ENCODE measurements at regions not wholly inside any gene's neighbourhood (a gene's known extent, or its start where the extent isn't known, plus 50 kb on each side); places are given as distances from the start of the nearest gene placed in this dataset.
"Not testable (repeated sequence)": the region's sequence is repeated elsewhere in the genome, so short reads cannot be mapped to it uniquely, and the experiment has no call there.

GRCh38 chr5:52605317-52606313, 182.1 kb upstream of the ITGA1 start:
- no peak for DNase-seq (ENCODE audit: low read depth in 2 of 2)

DNA sequence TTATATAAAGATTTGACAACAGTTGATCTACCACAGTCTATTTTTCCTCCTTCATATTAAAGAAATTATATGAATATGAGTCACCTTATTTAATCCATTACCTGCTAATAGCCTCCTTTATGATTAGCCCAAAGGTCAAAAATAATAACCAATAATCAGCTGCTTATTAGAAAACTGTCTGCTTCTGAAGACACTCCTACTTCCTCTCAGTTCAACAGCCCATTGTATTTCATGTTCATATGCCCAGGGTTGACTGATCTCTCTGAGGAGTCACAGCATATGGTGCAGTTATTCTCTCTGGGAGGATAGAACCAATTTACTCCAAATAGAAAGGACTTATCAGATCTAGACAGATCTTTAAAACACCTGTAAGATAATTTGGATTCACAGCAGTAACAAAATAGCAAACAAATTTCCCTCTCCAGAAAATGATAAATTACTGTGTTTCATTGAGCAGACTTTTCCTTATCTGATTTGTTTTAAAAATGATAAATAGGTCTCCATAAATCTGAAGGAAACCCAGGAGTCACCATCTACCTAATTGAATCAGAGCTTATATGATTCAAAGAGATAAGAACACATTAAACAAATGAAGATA, 180.4 kb upstream of the ITGA1 start:
- no peak for DNase-seq (ENCODE audit: low read depth in 2 of 2)

- no peak for DNase-seq (ENCODE audit: low read depth in 2 of 2)
Measured at GRCh38 chr5:52620315-52620714, 167.4 kb upstream of the ITGA1 start.

GRCh38 chr5:52623291-52623690, 164.4 kb upstream of the ITGA1 start:
- DNase-seq (ENCODE audit: low read depth in 2 of 2) = no peak

DNA sequence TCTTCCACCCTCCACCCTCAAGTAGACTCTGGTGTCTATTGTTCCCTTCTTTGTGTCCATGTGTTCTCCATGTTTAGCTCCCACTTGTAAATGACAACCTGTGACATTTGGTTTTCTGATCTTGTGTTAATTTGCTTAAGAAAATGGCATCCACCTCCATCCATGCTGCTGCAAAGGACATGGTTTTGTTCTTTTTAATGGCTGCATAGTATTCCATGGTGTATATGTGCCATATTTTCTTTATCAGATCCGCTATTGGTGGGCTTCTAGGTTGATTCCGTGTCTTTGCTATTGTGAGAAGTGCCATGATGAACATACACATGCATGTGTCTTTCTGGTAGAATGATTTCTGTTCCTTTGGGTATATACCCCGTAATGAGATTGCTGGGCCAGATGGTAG, 163.4 kb upstream of the ITGA1 start:
- no peak for DNase-seq (ENCODE audit: low read depth in 2 of 2)

DNA sequence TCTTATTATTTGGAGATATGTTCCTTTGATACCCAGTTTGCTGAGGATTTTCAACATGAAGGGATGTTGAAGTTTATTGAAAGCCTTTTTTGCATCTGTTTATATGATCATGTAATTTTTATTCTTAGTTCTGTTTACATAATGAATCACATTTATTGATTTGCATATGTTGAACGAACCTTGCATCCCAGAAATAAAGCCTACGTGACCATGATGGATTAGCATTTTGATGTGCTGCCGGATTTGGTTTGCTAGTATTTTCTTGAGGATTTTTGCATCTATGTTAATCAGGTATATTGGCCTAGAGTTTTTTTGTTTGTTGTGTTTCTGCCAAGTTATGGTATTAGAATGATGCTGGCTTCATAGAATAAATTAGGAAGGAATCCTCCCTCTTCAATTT, 161.4 kb upstream of the ITGA1 start:
- no peak for DNase-seq (ENCODE audit: low read depth in 2 of 2)

- no peak for DNase-seq (ENCODE audit: low read depth in 2 of 2)
Measured at GRCh38 chr5:52627740-52628139, 160.0 kb upstream of the ITGA1 start.

DNA sequence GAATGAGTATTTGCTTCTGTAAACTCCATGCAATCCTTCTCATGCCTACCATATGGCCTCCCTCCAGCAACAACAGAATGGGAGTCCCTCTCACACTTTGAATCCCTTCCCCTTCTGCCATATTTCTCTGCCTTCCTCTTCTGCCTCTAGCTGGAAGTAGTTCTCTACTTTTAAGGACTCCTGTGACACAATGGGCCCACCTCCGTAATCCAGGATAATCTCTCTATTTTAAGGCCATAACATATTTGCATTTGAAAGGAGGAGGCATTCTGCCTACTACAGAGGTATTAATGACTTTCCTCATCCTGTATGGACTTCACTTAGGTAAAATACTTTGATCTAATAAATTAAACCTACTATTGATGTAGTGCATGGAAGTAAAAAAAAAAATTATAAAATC, 155.4 kb upstream of the ITGA1 start:
- no peak for DNase-seq (ENCODE audit: low read depth in 2 of 2)

DNA sequence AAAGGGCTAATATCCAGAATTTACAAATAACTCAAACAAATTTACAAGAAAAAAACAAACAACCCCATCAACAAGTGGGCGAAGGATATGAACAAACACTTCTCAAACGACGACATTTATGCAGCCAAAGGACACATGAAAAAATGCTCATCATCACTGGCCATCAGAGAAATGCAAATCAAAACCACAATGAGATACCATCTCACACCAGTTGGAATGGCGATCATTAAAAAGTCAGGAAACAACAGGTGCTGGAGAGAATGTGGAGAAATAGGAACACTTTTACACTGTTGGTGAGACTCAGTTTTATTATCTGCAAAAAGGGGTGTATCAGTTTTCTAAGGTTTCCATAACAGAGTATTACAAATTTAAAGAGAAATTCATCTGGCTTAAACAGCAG, 153.5 kb upstream of the ITGA1 start:
- DNase-seq (ENCODE audit: low read depth in 2 of 2) = not testable (repeated sequence)

- no peak for DNase-seq (ENCODE audit: low read depth in 2 of 2)
Measured at GRCh38 chr5:52638732-52639131, 149.0 kb upstream of the ITGA1 start.

DNA sequence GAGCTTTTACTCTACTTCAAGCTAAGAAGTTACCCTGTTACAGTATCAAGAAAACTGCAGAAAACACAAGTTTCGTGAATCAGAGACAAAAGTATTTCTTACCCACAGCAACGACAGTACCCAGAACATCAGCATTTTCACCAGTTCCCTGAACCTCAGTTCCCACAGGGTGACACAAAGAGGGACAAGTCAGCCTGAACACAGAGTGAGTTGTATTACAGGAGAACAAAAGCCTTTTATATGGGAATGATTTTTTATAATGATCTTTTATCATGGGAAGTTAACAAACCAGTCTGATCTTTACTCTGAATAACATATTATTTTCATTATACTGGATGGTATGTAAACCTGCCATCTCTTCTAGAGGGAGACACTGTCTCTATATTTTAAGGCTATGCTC, 139.0 kb upstream of the ITGA1 start:
- DNase-seq (ENCODE audit: low read depth in 2 of 2) = no peak

GRCh38 chr5:52655163-52655562, 132.6 kb upstream of the ITGA1 start:
- DNase-seq (ENCODE audit: low read depth in 2 of 2) = no peak

GRCh38 chr5:52656569-52657246, 131.0 kb upstream of the ITGA1 start:
- DNase-seq (ENCODE audit: low read depth in 2 of 2) = no peak

DNA sequence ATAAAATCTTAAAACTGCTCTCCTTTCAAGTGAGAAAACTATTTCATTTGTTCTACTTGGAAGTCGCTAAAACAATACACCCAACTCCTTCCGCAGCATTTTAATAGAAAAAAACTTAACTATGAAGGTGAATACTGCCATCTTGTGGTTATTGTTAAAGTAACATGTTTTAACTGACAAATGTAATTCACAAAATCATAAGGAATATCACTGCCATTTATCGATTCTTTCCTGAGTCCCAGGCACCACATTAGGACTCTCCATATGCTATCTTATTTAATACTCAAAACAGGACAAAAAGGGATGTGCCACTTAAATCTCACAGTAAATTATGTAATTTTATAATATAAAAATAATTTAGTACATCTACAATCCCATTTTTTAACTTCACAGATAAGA, 130.5 kb upstream of the ITGA1 start:
- DNase-seq (ENCODE audit: low read depth in 2 of 2) = no peak

DNA sequence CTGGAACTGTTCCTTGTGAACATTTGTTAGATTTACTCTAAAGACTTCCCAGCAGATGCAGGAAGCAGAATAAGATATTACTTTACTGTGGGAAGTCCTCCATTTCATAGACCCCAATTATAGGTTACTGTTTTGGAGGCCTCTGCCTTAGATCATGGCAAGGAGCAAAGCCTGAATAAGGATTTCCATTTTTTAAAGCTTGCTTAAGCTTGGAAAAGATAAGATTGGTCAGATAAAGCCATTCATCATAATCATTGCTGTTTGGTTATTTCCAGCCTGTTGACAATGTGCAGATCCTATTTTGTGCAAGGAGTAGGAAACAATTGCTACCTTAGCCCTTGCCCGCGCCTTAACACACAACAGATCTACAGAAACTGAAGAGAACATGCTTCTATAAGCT, 129.5 kb upstream of the ITGA1 start:
- no peak for DNase-seq (ENCODE audit: low read depth in 2 of 2)

- no peak for DNase-seq (ENCODE audit: low read depth in 2 of 2)
Measured at GRCh38 chr5:52660621-52661020, 127.1 kb upstream of the ITGA1 start.

DNA sequence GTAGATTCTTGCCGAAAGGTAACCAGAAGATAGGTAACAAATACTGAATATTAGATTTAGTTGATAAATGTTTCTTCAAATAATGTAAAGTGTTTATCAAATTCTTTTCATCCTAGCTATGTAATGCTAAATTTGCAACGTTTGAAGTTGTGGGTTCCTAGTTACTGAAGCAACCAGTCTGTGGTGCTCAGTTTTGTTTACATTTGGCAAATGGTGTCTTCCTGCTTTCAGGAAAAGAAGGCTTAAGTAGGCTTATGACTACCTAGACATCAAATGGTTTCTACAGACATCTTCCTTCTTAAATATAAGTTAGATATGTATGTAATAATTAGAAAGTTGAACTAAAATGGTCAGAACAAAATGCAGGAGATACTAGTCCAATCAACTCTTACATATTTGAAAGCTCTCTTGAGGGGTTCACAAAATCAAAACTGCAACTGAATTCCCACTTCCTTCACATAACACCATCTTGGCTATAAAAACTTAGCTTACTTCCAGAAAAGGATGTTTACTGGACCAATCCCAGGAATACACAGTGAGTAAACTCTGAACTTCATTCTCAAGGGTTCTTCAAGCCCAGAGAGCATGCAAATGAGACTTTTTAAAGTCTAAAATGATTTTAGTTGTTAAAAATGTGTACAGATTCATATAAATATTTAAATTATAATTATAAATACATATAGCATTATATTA, 125.7 kb upstream of the ITGA1 start:
- no peak for DNase-seq (ENCODE audit: low read depth in 2 of 2)

GRCh38 chr5:52665559-52665958, 122.2 kb upstream of the ITGA1 start:
- DNase-seq (ENCODE audit: low read depth in 2 of 2) = no peak

DNA sequence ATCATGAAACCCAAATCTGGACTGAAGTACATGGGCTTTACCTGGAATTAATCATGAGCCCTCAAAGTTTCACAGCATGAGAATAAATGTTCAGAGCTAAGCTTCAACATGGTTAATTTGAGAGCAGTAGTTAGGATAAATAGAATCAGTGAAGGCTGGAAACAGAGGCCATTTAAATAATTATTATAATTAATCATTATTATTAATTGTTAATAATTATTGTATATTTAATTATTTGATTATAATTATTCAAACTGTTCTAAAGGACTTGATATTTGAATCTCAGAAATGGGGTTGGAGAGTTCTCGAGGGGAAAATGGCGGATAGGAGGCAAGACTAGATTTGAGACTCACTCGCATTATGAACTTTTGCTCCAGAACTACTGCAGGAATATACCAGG, 119.6 kb upstream of the ITGA1 start:
- DNase-seq (ENCODE audit: low read depth in 2 of 2) = no peak

- DNase-seq (ENCODE audit: low read depth in 2 of 2) = no peak
Measured at GRCh38 chr5:52668544-52669185, 119.1 kb upstream of the ITGA1 start.

DNA sequence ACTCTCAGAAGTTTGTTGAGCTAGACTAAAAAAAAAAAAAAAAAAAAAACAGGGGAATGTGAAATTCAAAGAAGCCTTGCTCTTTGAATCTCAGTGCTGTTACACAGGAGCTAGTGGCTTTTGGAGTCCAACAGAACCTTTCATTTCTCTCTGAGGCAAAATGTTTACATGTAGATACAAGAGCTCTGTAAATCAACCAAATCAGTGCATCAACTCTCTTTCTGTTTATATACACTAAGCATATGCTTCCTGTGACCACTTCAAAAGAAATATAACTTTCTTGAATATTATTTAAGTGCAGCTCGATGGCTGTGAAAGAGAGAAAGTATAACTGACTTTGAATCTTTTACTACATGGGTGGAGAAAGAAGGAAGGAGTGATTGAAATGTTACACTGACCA, 115.3 kb upstream of the ITGA1 start:
- DNase-seq (ENCODE audit: low read depth in 2 of 2) = no peak

DNA sequence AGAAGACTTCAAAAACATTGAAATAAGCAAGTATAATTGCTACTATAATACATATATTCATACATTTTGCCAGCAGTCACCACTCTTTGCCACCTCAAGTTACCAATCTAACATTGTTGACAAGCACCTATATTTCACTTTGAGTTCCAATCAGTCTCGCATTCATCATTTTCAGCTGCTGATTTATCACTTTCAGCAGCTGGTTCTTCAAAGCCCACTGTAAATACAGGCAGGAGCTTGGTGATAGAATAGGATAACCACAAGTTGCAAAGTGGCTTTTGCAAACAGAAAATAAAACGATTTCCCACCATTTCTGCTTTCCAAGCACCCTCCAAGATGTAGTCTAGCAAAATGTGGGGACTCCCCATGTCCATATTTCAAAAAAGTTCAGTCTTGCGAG, 114.2 kb upstream of the ITGA1 start:
- no peak for DNase-seq (ENCODE audit: low read depth in 2 of 2)
